Stimulated activated CD8-positive, alpha-beta memory T cell treated with anti-CD3 and anti-CD28 coated beads, Interleukin-4, amount 100 ng/mL, for 1 hour (primary cell): ENCODE measurements at regions not wholly inside any gene's neighbourhood (a gene's known extent, or its start where the extent isn't known, plus 50 kb on each side); places are given as distances from the start of the nearest gene placed in this dataset.

ENCODE experiments used
- DNase-seq, 2 donors: peaks; one replicate each; pipeline ENCODE4 v3.0.0-alpha.2; 2020; ENCODE audit warnings: low read depth in 2 of 2, low spot score in 1 of 2

DNA sequence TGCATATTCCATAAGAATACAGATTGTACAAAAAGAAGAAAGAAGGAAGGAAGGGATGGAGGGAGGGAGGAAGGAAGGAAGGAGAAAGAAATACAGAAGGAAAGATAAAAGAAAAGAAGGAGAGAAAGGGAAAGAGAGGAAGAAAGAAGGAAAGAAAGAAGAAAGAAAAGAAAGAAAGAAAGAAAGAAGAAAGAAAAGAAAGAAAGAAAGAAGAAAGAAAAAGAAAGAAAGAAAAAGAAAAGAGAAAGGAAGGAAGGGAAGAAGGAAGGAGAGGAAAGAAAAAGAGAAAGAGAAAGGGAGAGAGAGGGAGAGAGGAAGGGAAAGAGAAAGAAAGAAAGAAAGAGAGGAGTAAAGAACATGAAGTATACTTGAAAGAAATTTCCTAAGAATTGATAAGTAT, 577.9 kb upstream of the ALCAM start:
- DNase-seq: no peak

- DNase-seq: no peak
Measured at GRCh38 chr3:104791331-104791730, 575.4 kb upstream of the ALCAM start.

- no peak for DNase-seq
Measured at GRCh38 chr3:104796556-104796955, 570.2 kb upstream of the ALCAM start.

DNA sequence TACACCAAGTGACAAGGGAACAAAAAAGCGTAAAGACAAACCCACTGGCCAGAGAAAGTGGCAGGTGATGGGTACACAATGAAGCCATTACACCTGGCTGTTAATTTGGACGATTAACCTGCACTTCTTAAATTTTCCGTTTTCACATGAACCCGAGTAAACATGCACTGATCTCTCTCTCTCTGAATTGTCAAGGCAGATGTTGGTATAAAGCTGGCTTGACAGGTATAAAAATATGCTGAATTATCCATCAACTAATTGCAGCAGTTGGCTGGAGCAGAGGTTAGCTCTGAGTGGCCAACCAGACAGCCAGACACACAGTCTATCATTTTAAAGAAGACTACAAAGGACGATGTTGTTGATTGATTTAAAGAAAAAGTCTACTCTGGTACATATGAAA, 561.7 kb upstream of the ALCAM start:
- DNase-seq: no peak

DNA sequence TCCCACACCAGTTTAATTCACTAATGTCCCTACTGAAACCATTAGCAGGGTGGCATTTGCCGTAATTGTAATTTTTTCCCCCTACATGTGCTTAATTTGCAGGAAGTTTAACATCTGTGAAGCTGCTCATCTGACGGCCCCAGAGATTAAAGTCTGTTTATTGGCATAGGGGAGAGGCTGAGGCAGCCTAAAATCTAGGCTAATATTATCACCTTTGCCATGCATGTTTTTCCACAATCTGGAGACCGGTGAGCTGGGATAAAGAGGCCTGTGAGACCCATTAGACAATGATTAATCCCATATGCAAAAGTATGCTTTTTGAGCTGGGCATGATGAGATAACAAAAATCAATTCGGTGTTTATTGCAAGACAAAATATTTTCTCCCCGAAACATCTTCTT, 561.2 kb upstream of the ALCAM start:
- no peak for DNase-seq

DNA sequence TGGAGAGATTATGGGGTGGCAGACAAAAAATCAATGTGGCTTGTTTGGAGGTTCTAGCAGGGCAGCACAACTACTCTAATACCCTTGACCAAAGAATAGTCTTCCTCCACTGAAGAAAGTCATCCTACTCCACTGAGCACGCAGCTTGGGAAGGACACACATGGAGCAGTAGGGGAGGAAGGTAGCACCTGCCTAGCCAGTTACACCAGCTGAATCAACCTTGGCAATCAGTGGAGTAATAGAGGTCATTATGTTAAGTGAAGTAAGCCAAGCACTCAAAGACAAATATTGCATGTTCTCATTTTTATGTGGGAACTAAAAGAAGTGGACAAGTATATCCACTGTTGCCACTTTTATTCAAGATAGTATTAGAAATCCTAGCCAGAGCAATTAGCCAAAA, 555.8 kb upstream of the ALCAM start:
- DNase-seq: no peak

DNA sequence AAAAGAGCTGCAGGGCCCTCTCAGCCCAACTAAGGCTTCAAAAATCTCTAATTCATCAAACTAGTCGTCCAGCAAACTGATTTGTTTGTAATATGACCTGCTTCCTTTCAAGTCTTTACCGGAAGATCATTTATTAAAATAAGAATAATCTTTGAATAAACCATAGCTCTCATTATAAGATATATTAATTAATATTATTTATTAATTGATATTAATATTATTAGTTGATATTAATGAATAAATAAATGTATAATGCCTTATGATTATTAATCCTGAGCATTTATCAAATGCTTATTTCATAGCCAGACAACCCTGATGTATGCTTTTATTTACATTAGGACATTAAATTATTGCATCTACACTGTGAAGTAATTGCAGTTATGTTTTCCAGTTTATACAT, 550.7 kb upstream of the ALCAM start:
- DNase-seq: no peak

DNA sequence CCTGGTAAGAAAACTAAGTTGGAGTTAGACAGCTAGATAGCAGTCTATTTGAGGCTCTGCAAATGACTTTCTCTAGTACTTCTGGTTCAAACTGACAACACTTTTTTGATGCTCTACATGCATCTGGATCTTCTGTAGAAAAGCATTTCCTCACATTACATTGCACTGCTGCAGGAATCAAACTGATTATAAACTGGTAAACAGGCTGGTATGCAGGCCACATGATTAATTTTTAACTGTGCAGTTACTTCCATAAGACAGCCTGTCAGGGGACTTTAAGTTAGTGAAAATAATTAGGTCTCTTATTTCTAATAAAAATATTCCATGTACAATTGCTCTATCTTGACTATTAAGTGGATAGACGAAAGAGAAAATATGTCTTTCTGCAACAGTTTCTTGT, 550.0 kb upstream of the ALCAM start:
- DNase-seq: no peak

DNA sequence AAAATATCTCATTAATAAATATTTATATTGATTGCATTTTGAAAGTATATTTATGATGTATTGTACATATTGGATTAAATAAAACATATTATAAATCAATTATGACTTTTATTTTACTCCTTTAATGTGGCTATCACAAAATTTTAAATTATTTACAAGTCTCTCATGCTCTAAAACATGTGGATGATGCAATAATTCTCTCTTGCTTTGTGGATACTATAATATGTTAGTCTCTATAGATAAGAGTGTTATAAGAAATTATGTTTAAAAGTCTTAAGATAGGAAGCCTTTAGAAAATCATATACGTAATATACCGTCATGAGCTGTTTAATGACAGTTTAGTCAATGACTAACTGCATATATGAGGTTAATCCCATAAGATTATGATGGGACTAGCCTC, 547.4 kb upstream of the ALCAM start:
- DNase-seq: no peak

- no peak for DNase-seq
Measured at GRCh38 chr3:104820959-104821358, 545.8 kb upstream of the ALCAM start.

GRCh38 chr3:104825116-104825515, 541.6 kb upstream of the ALCAM start:
- no peak for DNase-seq

DNA sequence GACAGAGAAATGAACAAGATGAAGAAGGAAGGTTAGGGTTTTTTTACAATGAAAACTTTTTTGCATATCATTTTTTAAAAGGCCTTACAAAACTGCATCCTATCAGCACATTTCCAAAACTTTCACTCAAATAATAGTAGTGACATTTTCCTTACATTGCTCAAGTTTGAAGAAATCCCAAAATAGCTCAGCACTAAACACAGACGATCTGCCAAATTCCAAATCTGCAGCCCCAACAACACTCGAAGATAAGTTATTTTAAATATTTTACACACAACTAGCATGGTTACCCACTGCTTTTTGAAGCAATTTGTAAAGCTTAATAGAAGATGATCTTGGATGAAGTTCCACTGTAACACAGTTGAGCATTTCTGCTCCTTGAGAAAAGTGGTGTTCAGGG, 535.6 kb upstream of the ALCAM start:
- DNase-seq: no peak

DNA sequence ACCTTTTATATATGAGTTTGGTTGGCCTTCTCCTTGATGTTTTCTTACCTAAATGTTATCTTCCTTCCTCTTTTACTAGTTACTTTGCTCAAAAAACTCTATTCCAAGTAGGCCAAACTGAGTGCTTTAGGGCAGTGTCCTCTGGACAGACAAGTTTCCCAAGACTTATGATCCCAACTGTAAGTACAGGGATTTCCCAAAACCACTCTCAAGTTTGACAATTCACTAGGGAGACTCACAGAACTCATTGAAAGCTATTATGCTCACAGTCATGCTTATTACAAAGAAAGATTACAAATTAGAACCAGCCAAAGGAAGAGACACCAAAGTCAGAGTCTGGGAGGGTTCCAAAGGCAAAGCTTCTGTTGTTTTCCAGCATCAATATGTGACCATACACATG, 534.2 kb upstream of the ALCAM start:
- DNase-seq: no peak

GRCh38 chr3:104835376-104835775, 531.3 kb upstream of the ALCAM start:
- no peak for DNase-seq

GRCh38 chr3:104846270-104846669, 520.4 kb upstream of the ALCAM start:
- DNase-seq: no peak

GRCh38 chr3:104849070-104849469, 517.6 kb upstream of the ALCAM start:
- no peak for DNase-seq

DNA sequence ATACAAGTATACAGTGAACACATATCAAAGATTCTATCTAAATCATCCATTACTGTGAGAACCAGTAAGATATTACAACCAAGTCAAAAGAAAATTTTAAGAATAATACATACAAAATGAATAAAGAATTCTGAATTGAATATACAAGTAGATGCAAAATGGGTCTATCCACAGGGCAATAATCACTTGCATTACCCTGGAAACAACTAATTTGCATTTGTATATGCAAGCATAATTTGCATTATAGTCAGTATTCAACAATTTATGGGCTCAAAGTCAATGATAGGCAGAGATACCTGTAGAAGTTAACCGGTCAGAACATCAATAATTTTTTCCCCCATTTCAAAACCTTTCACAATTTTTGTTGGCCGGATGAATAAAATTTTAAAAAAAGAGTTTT, 512.2 kb upstream of the ALCAM start:
- DNase-seq: no peak

GRCh38 chr3:104855702-104856101, 511.0 kb upstream of the ALCAM start:
- no peak for DNase-seq

DNA sequence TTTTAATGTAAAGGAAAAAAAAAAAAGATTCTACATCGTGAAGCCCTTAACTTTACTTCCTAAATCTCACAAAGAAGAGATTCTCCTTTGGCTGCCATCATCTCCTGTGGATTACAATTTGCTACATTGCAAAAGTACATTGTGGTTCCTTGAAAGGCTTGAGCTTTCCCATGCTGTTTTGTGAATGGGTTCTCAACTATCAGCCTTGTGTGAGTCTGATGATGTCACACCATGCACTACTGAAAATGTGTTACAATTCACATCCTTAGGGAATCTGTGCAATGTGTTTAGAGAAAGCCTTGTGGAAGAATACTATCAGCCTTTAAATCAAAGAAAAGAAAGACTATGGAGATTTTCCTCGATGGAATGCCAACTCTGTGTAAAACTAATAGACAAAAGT, 510.0 kb upstream of the ALCAM start:
- DNase-seq: no peak

GRCh38 chr3:104868291-104868690, 498.4 kb upstream of the ALCAM start:
- no peak for DNase-seq

DNA sequence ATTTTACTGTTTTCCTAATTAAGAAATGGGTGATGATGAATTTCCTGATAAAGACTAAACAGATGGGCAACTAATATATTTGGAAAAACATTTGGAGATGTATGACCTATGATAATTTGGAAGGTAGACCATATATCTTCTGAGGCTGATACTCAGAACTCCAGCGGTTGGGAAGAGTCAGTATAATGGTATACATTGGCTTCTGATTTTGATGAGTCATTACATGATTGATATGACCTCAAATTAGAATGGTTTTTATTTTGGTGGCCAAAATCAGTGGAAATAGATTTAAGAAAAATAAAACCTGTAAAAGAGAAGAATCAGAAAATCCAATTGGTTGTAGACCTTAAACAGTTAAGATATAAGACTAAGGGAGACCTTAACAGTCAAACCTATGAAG, 496.4 kb upstream of the ALCAM start:
- DNase-seq: no peak

DNA sequence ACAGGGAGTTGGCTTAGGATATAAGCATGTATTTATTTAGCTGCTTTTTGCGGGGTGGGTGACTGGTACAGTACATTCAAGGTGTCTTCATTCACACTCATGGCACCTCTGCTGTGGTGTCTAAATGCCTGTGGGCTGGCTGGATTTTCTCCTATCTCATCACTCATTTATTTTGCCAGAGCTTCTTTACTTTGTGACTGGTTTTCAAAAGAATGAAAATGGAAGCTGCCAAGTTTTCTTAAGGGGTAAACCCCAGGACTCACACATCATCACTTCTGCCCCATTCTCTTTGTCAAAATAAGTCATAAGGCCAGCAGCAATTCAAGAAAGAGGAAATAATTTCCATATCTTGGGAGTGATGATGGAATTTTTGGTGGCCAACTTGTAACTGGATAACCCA, 493.4 kb upstream of the ALCAM start:
- DNase-seq: no peak

DNA sequence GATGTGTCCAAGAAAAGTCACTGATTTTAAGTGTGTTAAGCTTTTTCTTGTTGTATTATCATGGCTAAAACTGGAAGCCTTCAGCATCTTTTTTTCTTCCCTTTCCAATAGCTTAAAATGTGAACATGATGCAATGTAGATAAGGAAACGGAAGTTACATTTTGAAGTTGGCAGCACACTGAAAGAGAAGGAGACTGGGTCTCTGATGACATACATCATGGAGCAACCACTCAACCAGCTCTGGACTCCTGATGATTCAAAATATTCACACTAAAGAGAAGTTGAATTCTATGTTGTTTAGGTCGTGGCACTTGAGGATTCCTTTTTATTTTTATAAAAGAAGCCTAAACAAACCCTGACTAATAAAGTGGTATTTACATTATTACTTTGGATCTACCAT, 488.3 kb upstream of the ALCAM start:
- no peak for DNase-seq

DNA sequence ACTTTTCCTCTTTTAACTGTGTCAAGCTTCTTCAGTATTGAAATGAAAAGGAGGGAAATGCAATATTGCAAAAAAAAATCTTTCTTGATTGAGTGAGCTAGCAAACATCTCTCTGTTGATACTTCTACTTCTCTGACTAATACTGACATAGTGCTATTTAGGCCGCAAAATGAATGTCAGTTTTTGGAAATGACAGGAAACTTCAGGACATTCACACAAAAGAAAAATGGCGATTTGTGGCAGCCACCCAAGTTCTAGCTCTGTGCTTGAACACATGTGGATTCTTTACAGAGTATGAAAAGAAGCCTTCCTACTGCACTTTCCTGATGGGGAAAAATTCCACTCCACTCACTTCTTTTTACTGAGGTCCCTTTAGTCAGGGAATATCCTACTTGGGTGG, 486.8 kb upstream of the ALCAM start:
- DNase-seq: no peak
